ENCODE measurements at regions not wholly inside any gene's neighbourhood (a gene's known extent, or its start where the extent isn't known, plus 50 kb on each side); places are given as distances from the start of the nearest gene placed in this dataset.

GRCh38 chr12:92216092-92216491 lies 70.4 kb upstream of the BTG1 start (continued):
- TF ChIP-seq EP300 (IDR thresholded peaks at IDR 0.05; ENCODE audit: borderline replicate concordance in 1 of 2, low read depth in 1 of 2, low read length in 1 of 2) (no peak), GATA2 (CRISPR knock-in tag; IDR thresholded peaks at IDR 0.05) (no peak), RFX5 (IDR thresholded peaks at IDR 0.05; ENCODE audit: low read length) (no peak), CTCF (IDR thresholded peaks at IDR 0.05) (no peak), RXRA (IDR thresholded peaks at IDR 0.05; ENCODE audit: borderline replicate concordance, low read depth) (no peak), TEAD4 (IDR thresholded peaks at IDR 0.05; ENCODE audit: borderline replicate concordance, insufficient read depth) (no peak)

- 91% methylated on average over 5 of the region's 5 CpGs for WGBS (ENCODE audit: low lambda C conversion rate)
- Histone ChIP-seq H4K20me1 (ENCODE audit: insufficient read depth) (no peaks in the 10 kb centered on the region), H3K4me2 (no peak overlapping the region), H2AFZ (ENCODE audit: low read depth) (no peak overlapping the region), H3K4me3 (ENCODE audit: low read depth in 2 of 2, low read length in 1 of 2) (no peak overlapping the region), H3K79me2 (ENCODE audit: insufficient read depth) (no peaks in the 10 kb centered on the region), H3K27me3 (ENCODE audit: insufficient read depth) (no peaks in the 10 kb centered on the region), H3K27ac (ENCODE audit: low read depth in 2 of 2, low read length in 1 of 2) (no peak overlapping the region), H3K9me2 (no peaks in the 10 kb centered on the region), H3K9me3 (no peaks in the 10 kb centered on the region), H3K9ac (no peak overlapping the region), H3K36me3 (replicated peaks in 1 of 2; ENCODE audit: control insufficient read depth in 1 of 2, insufficient read depth in 2 of 2, low read length in 1 of 2) (no peaks in the 10 kb centered on the region), H3F3A (replicated peaks; ENCODE audit: insufficient read depth) (no peaks in the 10 kb centered on the region), H3K4me1 (ENCODE audit: control insufficient read depth in 1 of 2, insufficient read depth in 2 of 2, low read depth in 1 of 2, low read length in 1 of 2) (no peaks in the 10 kb centered on the region)
- ChIA-PET POLR2A (no interaction called here), CTCF (no interaction called here)
- DNase-seq = no peak
- TF ChIP-seq REST (IDR thresholded peaks at IDR 0.05; ENCODE audit: low read depth, low read length) (no peak), RAD21 (IDR thresholded peaks at IDR 0.05; ENCODE audit: low read length) (no peak), ZBTB33 (IDR thresholded peaks at IDR 0.05; ENCODE audit: borderline replicate concordance, low read depth) (no peak), MEF2A (IDR thresholded peaks at IDR 0.05; ENCODE audit: borderline replicate concordance, low read depth) (no peak), FOXM1 (IDR thresholded peaks at IDR 0.05; ENCODE audit: low read depth) (no peak), YY1 (IDR thresholded peaks at IDR 0.05; ENCODE audit: low read depth) (no peak), SIN3A (IDR thresholded peaks at IDR 0.05; ENCODE audit: borderline replicate concordance, low read depth, low read length) (no peak), POLR2AphosphoS5 (IDR thresholded peaks at IDR 0.05; ENCODE audit: low read depth, low read length) (no peak), JUND (IDR thresholded peaks at IDR 0.05) (no peak), FOSL2 (IDR thresholded peaks at IDR 0.05; ENCODE audit: borderline replicate concordance, low read depth) (no peak), CHD2 (IDR thresholded peaks at IDR 0.05; ENCODE audit: low read length, partially characterized antibody) (no peak), CTCF (IDR thresholded peaks at IDR 0.05) (no peak), PBX3 (IDR thresholded peaks at IDR 0.05) (no peak), RFX5 (IDR thresholded peaks at IDR 0.05; ENCODE audit: low read length) (no peak)
- TF ChIP-seq, protein P1, sequence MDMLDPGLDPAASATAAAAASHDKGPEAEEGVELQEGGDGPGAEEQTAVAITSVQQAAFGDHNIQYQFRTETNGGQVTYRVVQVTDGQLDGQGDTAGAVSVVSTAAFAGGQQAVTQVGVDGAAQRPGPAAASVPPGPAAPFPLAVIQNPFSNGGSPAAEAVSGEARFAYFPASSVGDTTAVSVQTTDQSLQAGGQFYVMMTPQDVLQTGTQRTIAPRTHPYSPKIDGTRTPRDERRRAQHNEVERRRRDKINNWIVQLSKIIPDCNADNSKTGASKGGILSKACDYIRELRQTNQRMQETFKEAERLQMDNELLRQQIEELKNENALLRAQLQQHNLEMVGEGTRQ (IDR thresholded peaks at IDR 0.05; ENCODE audit: borderline replicate concordance, low read depth, low read length) = no peak
- TF ChIP-seq, protein P2, sequence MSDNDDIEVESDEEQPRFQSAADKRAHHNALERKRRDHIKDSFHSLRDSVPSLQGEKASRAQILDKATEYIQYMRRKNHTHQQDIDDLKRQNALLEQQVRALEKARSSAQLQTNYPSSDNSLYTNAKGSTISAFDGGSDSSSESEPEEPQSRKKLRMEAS (IDR thresholded peaks at IDR 0.05; ENCODE audit: low read depth) = no peak
Observed at GRCh38 chr12:92215358-92215757, 69.7 kb upstream of the BTG1 start.
